Stimulated activated CD8-positive, alpha-beta memory T cell treated with anti-CD3 and anti-CD28 coated beads, Interleukin-12 subunit alpha, Interleukin-12 subunit beta, amount 100 ng/mL, for 4 hours (primary cell): ENCODE measurements at regions not wholly inside any gene's neighbourhood (a gene's known extent, or its start where the extent isn't known, plus 50 kb on each side); places are given as distances from the start of the nearest gene placed in this dataset.
"Not testable (repeated sequence)": the region's sequence is repeated elsewhere in the genome, so short reads cannot be mapped to it uniquely, and the experiment has no call there.

Experiments
- DNase-seq: peaks from one replicate; pipeline ENCODE4 v3.0.0-alpha.2; 2020; ENCODE audit warnings: low read depth

DNA sequence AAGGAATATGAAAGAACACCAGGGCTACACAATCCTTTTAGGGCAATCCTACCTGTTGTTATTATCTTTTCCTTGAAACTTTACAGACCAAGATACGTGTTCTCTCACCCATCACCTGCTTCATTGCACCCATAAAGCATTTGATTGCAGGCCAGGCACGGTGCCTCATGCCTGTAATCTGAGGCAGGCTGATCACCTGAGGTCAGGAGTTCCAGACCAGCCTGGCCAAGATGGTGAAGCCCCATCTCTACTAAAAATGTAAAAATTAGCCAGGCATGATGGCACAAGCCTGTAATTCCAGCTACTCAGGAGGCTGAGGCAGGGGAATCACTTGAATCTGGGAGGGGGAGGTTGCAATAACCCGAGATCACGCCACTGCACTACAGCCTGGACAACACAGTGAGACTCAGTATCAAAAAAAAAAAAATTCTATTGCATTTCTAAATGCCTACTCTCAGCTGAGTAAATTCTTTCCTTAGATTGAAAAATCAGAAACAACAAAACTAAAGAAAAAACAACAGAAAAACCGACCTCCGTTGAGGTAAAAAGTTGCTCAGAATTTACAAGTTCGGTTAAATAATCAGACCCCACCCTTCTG lies 183.7 kb upstream of the TMEM132C start:
- no peak for DNase-seq

DNA sequence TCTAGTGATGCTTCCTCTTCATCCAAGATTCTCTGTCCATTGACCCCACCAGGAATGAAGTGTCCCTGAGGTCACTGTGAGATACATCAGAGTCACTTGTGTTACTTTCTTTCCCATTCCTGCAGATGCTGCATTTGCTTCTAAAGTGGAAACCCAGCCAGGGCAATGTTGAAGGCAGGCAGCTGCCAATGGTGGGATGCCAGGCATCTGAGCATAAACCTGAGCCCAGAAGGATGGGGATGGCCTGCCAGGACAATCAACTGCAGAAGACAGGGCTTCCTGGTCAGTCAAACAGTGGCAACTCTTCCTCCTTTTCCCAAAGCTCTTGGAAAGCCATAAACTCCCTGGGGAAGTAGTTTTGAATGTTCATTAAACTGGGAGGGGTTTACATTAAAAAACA lies 178.0 kb upstream of the TMEM132C start:
- DNase-seq: no peak

DNA sequence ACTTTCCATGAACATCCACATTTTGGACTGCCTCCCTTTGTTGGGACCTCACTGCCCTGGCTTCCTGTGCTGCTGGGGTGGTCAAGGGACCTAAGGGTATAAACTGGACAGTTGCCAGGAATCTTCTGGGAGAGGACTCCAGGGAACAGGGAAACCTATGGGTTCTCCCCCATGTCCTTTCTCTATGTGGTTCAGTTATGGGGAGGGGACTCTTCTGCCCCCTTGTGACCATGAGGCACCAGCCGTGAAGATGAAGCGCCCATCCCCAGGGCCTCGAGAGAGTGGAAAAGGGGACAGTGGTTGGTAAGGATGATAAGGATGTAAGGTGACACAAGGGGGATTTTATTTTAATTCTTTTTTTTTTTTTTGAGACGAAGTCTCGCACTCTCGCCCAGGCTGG lies 177.0 kb upstream of the TMEM132C start:
- no peak for DNase-seq

DNA sequence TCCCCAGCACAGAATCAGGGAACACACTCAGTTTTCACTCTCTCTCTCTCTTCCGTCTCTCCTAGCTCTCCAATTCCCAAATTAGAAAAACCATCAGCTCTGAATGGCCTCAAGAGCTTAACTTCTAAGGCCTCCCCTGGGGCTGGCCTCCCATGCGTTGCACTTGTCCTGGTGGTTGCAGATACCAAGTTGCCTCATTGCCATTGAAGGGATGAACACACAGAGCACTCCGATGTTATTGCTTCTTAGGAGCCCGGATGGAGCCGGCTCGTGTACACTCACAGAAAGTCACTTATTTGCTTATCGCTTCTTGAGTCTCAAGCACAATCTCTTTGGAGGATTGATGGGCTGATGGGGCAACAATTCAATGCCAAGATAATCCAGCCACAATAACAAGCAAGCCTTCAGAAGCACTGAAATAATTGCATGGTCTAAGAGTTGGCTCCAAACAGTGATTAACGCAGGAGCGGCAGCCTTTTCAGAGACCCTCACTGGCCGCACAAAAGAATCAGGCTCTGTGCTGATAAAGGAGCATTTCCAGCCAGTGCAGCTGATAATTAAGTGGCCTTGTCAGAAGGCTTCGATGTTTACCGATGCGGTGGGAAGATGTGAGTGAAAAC lies 175.8 kb upstream of the TMEM132C start:
- no peak for DNase-seq

DNA sequence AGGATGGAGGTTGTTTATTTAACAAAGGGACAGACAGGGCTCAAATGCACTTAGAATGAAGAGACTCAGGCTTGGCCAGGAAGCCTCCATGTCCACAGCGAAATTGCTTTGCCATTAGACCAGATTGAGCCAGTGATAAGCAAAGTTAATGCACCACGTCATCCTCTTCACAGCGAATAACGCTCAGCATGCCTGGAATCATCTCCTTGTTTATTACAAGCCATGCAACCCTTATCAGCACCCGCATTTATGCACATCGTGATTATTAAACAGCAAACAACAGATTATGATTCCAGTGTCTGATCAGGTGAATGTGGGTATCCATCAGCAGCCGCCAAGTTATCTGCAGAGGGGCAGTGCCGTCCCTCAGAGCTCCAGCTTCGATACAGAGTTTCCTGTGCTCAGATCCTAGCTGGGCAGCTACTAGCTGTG lies 175.0 kb upstream of the TMEM132C start:
- DNase-seq: no peak

DNA sequence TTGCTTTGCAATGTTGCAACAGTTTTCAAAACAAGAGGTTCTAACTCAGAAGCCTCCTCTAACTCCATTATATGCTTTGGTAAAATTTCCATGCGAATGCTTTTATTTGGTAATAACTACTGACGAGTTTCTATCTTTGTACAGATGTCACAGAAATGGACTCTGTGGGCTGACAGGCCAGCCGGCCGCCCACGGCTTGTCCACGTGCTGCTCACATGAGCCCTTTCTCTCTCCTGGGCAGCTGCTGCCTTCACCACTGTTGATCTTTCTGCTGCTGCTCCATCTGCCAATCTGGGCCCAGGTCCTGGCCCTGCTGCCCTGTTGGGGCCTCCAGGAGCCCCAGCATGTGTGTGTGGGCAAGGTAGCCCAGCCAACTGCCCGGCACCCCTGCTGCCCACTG lies 168.2 kb upstream of the TMEM132C start:
- no peak for DNase-seq

DNA sequence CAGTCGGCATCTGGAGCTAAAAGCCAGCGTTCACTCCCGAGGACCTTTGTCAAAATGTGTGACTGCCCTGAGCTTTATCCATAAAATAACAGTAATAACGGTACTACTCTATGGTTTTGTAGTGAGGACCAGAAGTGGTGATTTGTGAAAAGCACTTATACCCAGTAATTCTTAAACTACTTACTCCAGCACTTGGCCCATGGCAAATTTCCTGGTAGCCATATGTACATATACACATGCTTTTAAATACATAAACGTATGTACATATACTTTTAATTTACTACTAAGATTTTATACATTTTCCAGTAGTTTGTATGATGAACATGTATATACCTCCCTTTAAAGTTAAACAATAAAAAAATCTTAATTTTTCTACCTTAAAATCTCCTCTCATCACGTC lies 163.8 kb upstream of the TMEM132C start:
- DNase-seq: no peak

DNA sequence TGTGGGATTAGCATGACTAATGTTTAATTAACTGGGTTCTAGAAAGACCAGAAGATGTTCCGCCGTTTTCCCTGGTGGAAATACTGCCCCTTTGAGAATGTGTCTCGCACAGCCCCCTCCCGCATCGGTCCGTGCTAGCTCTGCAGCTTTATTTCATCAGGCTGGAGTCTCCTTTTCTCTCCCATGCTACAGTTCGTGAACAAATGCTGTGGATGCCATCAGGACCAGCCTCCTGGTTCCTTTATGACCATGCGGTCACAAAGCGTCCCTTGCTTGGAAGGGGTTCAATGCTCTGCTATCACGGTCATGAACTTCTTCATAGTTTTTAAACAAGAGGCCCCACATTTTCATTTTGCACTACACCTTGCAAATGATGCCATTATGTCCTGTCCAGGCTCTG lies 157.7 kb upstream of the TMEM132C start:
- no peak for DNase-seq

DNA sequence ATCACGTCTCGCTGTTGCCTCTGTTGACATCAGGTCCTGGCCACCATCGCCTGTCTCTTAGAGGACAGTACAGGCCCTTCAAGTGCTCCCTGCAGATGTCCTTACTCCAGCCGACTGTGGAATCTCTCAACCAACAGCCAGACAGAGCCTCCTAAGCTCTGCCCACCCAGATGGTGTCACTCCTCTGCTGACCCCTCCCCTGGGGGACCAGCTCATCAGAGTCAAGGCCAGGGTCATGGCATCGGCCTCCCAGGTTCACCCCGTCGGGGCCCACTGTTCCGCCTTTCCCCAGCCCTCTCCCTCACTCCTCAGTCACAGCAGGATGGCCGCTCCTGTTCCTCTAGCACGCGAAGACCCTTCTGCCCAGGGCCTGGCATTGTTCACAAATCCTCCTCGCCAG lies 157.3 kb upstream of the TMEM132C start:
- no peak for DNase-seq

DNA sequence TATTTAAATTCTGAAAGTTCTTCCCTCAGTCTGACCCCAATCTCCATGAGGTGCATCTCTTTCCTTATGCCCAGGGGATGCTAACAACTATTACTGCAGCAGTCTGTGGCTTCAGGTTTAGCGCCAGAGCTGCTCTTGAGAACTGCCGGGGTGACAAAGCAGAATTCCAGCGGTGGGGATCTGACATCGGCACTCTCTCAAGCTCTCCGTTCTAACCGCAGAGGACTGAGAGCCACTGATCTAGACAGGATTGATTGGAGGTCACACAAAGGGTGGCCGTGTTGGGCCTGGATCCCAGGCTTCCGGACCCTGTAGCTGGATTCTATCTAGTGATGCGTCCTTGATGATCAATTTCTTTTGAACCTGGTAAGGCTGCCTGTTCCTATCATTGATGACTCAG lies 155.6 kb upstream of the TMEM132C start:
- no peak for DNase-seq

DNA sequence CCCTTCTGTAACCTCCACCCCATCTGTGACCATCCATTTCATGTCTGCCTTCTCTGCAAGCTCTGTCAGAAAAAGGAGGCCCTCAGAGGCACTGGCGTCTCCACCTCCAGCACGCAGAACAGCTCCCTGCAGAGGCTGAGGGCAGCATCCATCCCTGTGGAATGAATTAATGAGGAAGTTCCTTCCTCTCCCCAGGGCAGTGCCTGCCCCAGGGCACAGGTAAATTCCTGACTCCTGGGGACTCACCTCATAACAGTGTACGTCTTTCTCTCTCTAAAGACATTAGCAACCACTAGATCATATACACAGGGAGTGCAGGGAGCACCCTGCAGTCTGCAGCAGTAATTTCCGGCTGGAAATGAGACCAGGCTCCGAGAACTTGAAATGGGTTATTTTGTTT lies 155.0 kb upstream of the TMEM132C start:
- no peak for DNase-seq

DNA sequence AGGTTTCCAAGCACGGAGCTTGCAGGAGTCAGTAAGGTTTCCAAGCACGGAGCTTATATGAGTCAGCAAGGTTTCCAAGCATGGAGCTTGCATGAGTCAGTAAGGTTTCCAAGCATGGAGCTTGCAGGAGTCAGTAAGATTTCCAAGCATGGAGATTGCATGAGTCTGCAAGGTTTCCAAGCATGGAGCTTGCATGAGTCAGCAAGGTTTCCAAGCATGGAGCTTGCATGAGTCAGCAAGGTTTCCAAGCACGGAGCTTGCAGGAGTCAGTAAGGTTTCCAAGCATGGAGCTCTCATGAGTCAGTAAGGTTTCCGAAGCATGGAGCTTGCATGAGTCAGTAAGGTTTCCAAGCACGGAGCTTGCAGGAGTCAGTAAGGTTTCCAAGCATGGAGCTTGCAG lies 153.7 kb upstream of the TMEM132C start:
- DNase-seq: not testable (repeated sequence)

DNA sequence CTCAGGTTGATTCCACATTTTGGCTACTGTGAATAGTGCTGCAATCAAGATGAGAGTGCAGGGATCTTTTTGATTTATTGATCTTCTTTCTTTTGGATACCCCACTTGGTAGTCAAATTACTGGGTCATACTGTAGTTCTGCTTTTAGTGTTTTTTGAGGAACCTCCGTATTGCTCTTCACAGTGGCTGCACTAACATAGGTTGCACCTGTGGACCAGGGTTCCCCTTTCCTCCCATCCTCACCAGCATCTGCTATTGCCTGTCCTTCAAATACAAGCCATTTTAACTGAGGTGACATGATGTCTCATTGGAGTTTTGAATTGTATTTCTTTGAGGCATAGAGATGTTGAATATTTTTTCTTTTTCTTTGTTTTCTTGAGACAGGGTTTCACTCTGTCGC lies 152.5 kb upstream of the TMEM132C start:
- DNase-seq: no peak

DNA sequence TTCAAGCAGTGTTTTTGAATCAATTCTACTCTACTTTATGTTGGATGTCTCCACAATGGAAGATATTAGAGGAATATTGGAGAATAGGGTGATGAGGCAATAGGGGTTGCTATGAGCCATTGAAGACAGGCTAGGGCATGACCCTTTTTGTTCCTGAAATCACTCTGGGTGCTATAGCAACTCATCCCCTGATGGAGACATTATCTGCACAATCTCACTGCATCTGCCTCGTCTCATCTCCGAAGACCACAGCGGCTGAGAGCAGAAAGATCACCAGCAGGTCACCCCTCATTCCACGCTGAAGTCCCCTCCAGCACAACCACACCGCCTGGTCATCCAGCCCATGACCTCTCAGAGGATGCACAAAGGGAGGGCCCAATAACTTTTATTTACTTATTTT lies 150.4 kb upstream of the TMEM132C start:
- DNase-seq: no peak

DNA sequence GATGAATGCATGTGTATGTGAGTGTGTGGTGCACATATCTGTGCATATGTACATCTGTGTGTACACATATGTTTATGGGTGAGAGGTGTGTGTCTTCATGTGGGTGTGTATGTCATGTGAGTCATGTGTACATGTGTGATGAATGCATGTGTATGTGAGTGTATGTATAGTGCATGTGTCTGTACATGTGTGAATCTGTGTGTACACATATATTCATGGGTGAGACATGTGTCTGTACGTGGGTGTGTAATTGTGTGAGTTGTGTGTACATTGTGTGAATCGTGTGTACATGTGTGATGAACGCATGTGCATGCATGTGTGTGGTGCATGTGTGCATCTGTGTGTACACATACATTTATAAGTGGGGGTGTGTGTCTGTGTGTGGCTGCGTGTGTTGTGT lies 146.9 kb upstream of the TMEM132C start:
- DNase-seq: no peak

DNA sequence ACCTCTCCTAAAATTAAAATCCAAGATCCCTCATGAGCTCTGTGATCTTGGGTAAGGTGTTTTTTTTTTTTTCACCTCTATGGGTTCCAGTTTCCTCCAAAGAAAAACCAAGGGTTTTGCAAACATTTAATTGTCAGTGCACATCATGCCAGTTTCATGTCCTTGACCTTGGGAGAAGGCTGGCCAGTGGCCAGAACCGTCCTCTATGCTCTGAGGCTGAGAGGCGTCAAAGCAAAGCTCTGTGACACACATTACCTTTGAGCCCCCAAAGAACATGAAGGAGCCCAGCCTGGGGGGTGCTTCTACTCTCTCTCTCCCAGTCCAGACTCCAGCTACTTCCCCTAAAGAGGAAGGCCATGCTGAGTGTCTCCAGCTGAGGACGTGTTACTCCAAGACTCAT lies 145.5 kb upstream of the TMEM132C start:
- no peak for DNase-seq

DNA sequence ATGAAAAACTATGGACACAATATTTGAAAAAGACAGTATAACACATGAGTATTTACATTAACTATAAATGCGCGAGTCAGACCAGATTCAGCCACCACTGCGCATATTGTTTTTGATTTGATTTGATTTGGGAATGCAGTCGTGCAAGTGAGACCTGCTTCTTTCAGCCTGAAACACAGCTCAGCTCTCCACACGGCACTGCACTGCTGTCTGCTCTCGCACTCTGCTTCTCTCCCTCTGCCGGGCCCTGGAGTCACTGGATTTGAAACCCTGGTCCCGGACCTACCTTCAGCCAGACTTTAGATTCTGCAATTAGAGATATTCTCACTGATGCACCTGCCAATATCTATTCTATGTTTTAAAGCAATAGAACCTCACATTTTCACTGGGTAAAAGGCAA lies 143.9 kb upstream of the TMEM132C start:
- DNase-seq: no peak

DNA sequence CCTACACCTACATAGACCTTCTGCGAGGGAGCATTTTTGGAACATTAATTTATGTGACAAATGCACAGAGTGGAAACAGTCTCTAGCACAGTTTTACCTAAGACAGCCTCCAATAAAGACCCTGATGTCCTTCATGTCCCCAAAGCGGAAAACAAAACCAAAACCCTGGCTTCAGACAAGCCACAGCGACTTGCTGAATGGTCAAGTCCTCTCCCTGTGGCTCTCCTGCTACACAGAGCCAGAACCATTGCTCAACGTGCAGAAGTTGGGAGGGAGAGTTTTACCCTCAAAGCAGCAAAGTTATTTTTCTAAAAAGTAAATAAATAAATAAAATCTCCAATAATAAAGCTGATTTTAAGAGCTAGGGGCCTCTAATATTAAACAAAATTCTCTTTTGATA lies 135.0 kb upstream of the TMEM132C start:
- no peak for DNase-seq

DNA sequence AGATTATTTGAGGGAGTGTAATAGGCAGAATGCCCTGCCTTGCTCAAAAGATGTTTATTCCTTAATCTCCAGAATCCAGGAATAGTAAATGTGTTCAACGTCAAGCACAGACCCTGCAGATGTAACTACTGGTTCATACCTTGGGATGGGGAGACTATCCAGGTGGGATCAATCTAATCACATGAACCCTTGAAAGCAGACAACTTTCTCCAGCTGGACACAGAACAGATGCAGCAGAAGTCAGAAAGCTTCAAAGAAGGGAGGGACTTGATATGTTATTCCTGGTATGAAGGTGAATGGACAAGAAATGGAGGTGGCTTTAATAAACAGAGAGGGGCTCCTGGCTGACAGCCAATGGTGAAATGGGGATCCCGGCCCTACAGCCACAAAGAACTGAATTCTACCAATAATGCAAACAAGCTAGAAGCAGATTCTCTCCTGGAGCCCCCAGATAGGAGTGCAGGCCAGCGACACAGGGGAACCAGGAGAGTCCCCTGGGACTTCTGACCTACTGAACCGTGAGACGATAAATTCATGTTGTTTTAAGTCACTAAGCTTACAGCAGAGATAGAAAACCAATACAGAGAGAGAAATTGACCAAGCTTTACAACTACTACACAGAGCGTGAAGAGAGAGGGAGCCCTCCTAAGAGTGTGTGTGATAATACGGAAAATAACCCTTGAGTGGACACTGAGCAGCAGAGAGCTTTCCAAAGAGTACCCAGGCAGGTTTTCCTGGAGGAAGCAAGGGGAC lies 133.5 kb upstream of the TMEM132C start:
- DNase-seq: no peak

DNA sequence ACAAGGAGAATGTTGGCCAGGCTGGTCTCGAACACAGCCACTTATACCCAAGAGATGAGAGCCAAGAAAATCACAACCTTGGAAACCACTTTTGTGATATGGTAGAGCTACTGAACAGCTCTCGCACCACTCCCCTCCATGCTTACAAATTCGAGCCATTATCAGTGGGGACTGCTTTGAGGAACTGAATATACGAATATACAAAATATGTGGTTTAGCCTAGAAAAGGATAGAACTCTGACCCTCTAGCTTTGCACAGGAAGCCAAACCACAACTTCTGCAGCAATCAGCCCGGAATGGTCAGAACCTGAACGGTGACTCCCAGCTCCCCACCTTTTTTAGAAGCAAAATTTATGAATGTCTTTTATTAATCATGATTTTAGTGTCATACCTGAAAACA lies 129.8 kb upstream of the TMEM132C start:
- no peak for DNase-seq

DNA sequence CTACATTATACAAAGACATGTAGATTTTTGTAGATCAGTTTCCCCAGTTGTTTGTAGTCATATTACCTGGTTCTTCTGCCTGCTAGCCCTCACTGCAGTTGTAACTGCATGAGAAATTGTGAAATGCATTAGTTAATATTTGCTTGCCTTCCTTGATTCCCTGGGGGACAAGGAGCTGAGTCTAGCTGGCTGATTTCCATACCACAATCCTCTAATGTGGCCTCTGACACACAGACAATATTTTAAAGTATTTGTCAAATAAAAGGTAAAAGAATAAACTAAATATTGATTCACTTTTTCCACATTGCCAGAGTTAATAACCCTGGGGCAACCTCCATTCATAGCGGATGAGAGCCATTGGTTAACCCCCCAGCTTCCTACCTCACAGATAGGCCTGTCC lies 128.8 kb upstream of the TMEM132C start:
- DNase-seq: no peak

DNA sequence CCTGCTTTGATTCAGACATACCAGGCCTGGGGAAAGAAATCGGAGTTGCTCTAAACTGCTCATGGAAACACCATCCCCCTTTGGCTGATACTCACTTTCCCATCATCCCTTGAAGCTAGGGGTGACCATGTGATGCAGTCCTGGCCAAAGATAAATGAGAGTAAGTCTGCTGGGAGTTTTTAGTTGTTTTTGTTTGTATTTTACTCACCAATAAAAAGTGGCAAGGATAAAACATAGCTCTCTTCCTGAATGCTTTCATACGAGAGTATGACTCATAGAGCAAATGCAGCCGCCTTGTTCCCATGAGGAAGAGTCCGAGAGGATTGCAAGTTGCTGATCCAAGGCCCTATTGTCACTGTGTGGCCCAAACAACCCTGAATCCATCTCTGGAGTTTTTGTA lies 126.4 kb upstream of the TMEM132C start:
- no peak for DNase-seq

DNA sequence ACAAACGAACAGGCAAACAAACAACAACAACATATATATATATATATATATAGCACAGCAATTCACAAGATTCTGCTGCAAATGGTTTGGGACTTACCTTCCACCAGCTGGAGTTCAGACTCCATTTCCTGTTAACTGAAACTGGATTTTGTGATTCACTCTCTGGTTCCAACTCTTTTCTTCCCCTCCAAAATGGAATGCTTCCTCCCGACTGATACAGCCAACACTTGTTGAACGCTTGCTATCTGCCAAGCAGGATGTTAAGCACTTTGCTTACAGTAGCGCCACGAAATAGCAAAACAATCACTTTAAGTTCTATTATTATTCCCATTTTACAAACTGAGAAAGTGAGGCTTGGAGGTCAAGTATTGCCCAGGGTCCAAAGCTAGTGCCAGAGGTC lies 116.0 kb upstream of the TMEM132C start:
- DNase-seq: no peak

DNA sequence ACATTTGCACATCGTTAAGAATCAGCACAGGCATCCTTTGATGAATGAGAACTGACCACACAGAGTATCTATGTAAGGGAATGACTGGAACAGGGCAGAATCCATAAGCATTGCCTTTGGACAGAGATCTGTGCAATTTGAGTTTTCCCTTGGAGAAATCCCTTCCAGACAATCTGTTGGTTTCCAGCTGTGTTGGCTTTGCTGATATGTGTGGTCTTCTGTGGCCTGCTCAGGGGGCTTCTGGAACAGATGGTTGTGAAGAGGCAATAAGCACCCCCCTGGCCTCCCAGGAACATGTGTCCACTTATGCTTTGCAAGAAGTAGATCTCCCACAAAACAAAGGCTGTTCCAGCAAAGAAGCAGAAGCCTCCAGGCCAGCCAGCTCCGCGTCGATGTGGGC lies 111.4 kb upstream of the TMEM132C start:
- DNase-seq: no peak
